Hematopoietic multipotent progenitor cell treated with erythropoietin and hydrocortisone succinate and interleukin-3 and kit ligand, for 6 days (in vitro differentiated cells): ENCODE measurements at regions not wholly inside any gene's neighbourhood (a gene's known extent, or its start where the extent isn't known, plus 50 kb on each side); places are given as distances from the start of the nearest gene placed in this dataset.
"Not testable (repeated sequence)": the region's sequence is repeated elsewhere in the genome, so short reads cannot be mapped to it uniquely, and the experiment has no call there.

Source experiments
- DNase-seq: peaks from one replicate; pipeline ENCODE4 v3.0.0-alpha.2; 2015

GRCh38 chr4:31202054-31202453 is 481.9 kb downstream of the PCDH7 start:
- not testable (repeated sequence) for DNase-seq

- no peak for DNase-seq
These were observed 484.7 kb downstream of the PCDH7 start for GRCh38 chr4:31204874-31205273.

GRCh38 chr4:31220921-31221320 is 500.8 kb downstream of the PCDH7 start:
- DNase-seq = no peak

GRCh38 chr4:31228068-31228467 is 507.9 kb downstream of the PCDH7 start:
- no peak for DNase-seq

GRCh38 chr4:31230594-31230993 is 510.4 kb downstream of the PCDH7 start:
- no peak for DNase-seq

GRCh38 chr4:31234494-31234893 is 514.3 kb downstream of the PCDH7 start:
- no peak for DNase-seq

GRCh38 chr4:31234901-31235300 is 514.7 kb downstream of the PCDH7 start:
- no peak for DNase-seq

- DNase-seq = no peak
These were observed 516.0 kb downstream of the PCDH7 start for GRCh38 chr4:31236020-31236638.

- no peak for DNase-seq
These were observed 516.5 kb downstream of the PCDH7 start for GRCh38 chr4:31236639-31237173.

- no peak for DNase-seq
These were observed 517.1 kb downstream of the PCDH7 start for GRCh38 chr4:31237233-31237632.

- DNase-seq = no peak
These were observed 519.7 kb downstream of the PCDH7 start for GRCh38 chr4:31239886-31240285.

- DNase-seq = no peak
These were observed 521.4 kb downstream of the PCDH7 start for GRCh38 chr4:31241504-31242106.

GRCh38 chr4:31246856-31247255 is 526.7 kb downstream of the PCDH7 start:
- DNase-seq = no peak

- DNase-seq = no peak
These were observed 539.0 kb downstream of the PCDH7 start for GRCh38 chr4:31259119-31259518.

- DNase-seq = no peak
These were observed 541.5 kb downstream of the PCDH7 start for GRCh38 chr4:31261632-31262031.

- DNase-seq = not testable (repeated sequence)
These were observed 545.9 kb downstream of the PCDH7 start for GRCh38 chr4:31266094-31266493.

- no peak for DNase-seq
These were observed 552.3 kb downstream of the PCDH7 start for GRCh38 chr4:31272331-31273061.

- DNase-seq = no peak
These were observed 555.7 kb downstream of the PCDH7 start for GRCh38 chr4:31275906-31276305.

- DNase-seq = no peak
These were observed 563.5 kb downstream of the PCDH7 start for GRCh38 chr4:31283679-31284078.

- DNase-seq = no peak
These were observed 570.7 kb downstream of the PCDH7 start for GRCh38 chr4:31290836-31291235.

GRCh38 chr4:31291238-31291637 is 571.1 kb downstream of the PCDH7 start:
- no peak for DNase-seq

- DNase-seq = no peak
These were observed 574.7 kb downstream of the PCDH7 start for GRCh38 chr4:31294655-31295480.

- no peak for DNase-seq
These were observed 578.6 kb downstream of the PCDH7 start for GRCh38 chr4:31298737-31299136.
